Fibroblast of lung (primary cell): ENCODE measurements at regions not wholly inside any gene's neighbourhood (a gene's known extent, or its start where the extent isn't known, plus 50 kb on each side); places are given as distances from the start of the nearest gene placed in this dataset.

Source experiments
- DNase-seq, 2 donors: peaks; one replicate each; pipeline versions ENCODE4 v3.0.0 to v3.0.0-alpha.2; 2010; ENCODE audit warnings: low read depth in 2 of 2
- H2AFZ ChIP-seq: 2 replicates; pipeline ENCODE4 v1.5.1; 2012; ENCODE audit warnings: low read length, control low read depth, inconsistent platforms
- H3K27ac ChIP-seq: 2 replicates; pipeline ENCODE4 v1.5.1; 2011; ENCODE audit warnings: low read length, control low read depth; ENCODE audit not compliant: insufficient read depth
- H3K27me3 ChIP-seq: 2 replicates; pipeline ENCODE4 v1.5.1; 2011; ENCODE audit warnings: mild to moderate bottlenecking, low read length; ENCODE audit not compliant: control insufficient read depth, insufficient read depth
- H3K36me3 ChIP-seq: 2 replicates; pipeline ENCODE4 v1.5.1; 2011; ENCODE audit warnings: low read length; ENCODE audit not compliant: control insufficient read depth, insufficient read depth
- H3K4me1 ChIP-seq: 2 replicates; pipeline ENCODE4 v1.5.1; 2011; ENCODE audit warnings: low read length; ENCODE audit not compliant: control insufficient read depth, insufficient read depth; ENCODE audit errors: extremely low read depth
- H3K4me2 ChIP-seq: 2 replicates; pipeline ENCODE4 v1.5.1; 2011; ENCODE audit warnings: low read length, control low read depth; ENCODE audit not compliant: insufficient read depth; ENCODE audit errors: extremely low read depth
- H3K4me3 ChIP-seq, 4 experiments: fragments of 200-600 bp in 1 of 4; sonication (generic) in 1 of 4; replicated peaks in 1 of 4; 2 replicates each; pipeline ENCODE4 v1.5.1; 2011 to 2016; ENCODE audit warnings: low read length in 4 of 4, low read depth in 3 of 4, mild to moderate bottlenecking in 3 of 4, control low read depth in 2 of 4, inconsistent platforms in 1 of 4, mixed read lengths in 1 of 4; ENCODE audit not compliant: insufficient read depth in 1 of 4; ENCODE audit errors: control extremely low read depth in 1 of 4
- H3K79me2 ChIP-seq: 2 replicates; pipeline ENCODE4 v1.5.1; 2012; ENCODE audit warnings: mild to moderate bottlenecking, low read length, inconsistent platforms; ENCODE audit not compliant: control insufficient read depth, insufficient read depth
- H3K9ac ChIP-seq: 2 replicates; pipeline ENCODE4 v1.5.1; 2011; ENCODE audit warnings: mild to moderate bottlenecking, low read length, control low read depth; ENCODE audit not compliant: insufficient read depth
- H3K9me3 ChIP-seq: 2 replicates; pipeline ENCODE4 v1.5.1; 2012; ENCODE audit warnings: low read depth, low read length; ENCODE audit not compliant: control insufficient read depth, insufficient read depth
- H4K20me1 ChIP-seq: 2 replicates; pipeline ENCODE4 v1.5.1; 2011; ENCODE audit warnings: low read length; ENCODE audit not compliant: control insufficient read depth, insufficient read depth; ENCODE audit errors: extremely low read depth
- EZH2 ChIP-seq: IDR thresholded peaks from 2 replicates; pipeline ENCODE4 v1.5.1; 2012; ENCODE audit warnings: low read length, control low read depth, mild to moderate bottlenecking; ENCODE audit errors: missing control alignments
- TF ChIP-seq, protein P1 (sequence below), 2 donors: IDR thresholded peaks in 1 of 2; conservative IDR thresholded peaks in 1 of 2; 1 replicate in 1 of 2; 2 replicates in 1 of 2; pipeline ENCODE4 v1.5.1; 2011 to 2012; ENCODE audit warnings: low read length in 2 of 2, control low read depth in 1 of 2, inconsistent platforms in 1 of 2, low read depth in 1 of 2, mild to moderate bottlenecking in 1 of 2

DNA sequence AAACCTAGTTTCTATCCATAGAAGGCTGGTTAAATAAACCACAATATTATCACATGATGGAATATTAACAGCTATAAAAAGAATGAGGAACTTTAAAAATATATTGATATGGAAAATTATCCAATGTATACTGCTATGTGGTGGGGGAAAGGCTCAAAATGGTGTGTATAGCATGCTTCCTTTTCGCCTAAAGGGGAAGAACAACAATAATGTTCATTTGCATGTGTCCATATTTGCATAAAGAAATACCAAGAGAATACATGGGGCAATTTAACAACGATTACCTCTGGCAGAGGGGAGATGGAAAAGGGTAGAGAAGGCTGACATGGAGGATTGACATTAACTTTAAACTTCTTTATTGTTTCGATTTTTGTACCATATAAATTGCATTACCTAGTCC is 121.3 kb upstream of the PARP11 start:
- H3K4me2 ChIP-seq, result no peak overlapping the region
- no peaks in the 10 kb centered on the region for H3K4me1 ChIP-seq
- H3K4me3 ChIP-seq, result no peak overlapping the region
- H2AFZ ChIP-seq, result no peak overlapping the region
- H3K27me3 ChIP-seq, result peaks cover 2% of the 10 kb centered on the region
- H3K79me2 ChIP-seq, result no peaks in the 10 kb centered on the region
- H3K36me3 ChIP-seq, result no peaks in the 10 kb centered on the region
- no peak overlapping the region for H3K27ac ChIP-seq
- no peak for TF ChIP-seq EZH2
- TF ChIP-seq, protein P1, sequence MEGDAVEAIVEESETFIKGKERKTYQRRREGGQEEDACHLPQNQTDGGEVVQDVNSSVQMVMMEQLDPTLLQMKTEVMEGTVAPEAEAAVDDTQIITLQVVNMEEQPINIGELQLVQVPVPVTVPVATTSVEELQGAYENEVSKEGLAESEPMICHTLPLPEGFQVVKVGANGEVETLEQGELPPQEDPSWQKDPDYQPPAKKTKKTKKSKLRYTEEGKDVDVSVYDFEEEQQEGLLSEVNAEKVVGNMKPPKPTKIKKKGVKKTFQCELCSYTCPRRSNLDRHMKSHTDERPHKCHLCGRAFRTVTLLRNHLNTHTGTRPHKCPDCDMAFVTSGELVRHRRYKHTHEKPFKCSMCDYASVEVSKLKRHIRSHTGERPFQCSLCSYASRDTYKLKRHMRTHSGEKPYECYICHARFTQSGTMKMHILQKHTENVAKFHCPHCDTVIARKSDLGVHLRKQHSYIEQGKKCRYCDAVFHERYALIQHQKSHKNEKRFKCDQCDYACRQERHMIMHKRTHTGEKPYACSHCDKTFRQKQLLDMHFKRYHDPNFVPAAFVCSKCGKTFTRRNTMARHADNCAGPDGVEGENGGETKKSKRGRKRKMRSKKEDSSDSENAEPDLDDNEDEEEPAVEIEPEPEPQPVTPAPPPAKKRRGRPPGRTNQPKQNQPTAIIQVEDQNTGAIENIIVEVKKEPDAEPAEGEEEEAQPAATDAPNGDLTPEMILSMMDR (conservative IDR thresholded peaks at IDR 0.05 in 1 of 2, IDR thresholded peaks at IDR 0.05 in 1 of 2; ENCODE audit: low read depth in 1 of 2, low read length in 2 of 2), result no peak
- no peaks in the 10 kb centered on the region for H3K9me3 ChIP-seq
- H3K9ac ChIP-seq, result no peak overlapping the region
- DNase-seq, result no peak
- H4K20me1 ChIP-seq, result no peaks in the 10 kb centered on the region

DNA sequence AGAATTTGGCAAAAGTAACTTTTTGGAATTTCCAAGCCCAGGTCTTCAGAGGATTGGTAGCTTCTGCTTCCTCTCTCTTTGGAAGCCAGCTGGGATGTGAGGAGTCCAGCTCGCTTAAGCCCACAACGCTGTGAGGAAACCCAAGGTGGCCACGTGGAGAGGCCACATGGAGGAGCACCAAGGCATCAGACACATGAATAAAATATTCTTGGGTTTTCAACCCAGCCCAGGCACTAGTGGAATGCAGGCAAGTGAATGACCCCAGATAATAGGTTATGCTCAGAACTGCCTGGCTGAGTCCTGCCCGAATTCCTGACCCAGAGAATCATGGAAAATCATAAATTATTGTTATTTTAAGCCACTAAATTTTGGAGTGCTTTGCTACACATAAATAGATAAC is 119.7 kb upstream of the PARP11 start:
- H3K4me2 ChIP-seq, result no peak overlapping the region
- no peaks in the 10 kb centered on the region for H4K20me1 ChIP-seq
- no peak overlapping the region for H3K27ac ChIP-seq
- H3K27me3 ChIP-seq, result no peaks in the 10 kb centered on the region
- DNase-seq, result no peak
- no peak overlapping the region for H3K9ac ChIP-seq
- no peaks in the 10 kb centered on the region for H3K36me3 ChIP-seq
- H3K4me1 ChIP-seq, result no peaks in the 10 kb centered on the region
- H3K79me2 ChIP-seq, result no peaks in the 10 kb centered on the region
- no peak overlapping the region for H2AFZ ChIP-seq
- TF ChIP-seq, protein P1 (conservative IDR thresholded peaks at IDR 0.05 in 1 of 2, IDR thresholded peaks at IDR 0.05 in 1 of 2; ENCODE audit: low read depth in 1 of 2, low read length in 2 of 2), result no peak
- TF ChIP-seq EZH2, result no peak
- H3K4me3 ChIP-seq, result no peak overlapping the region
- H3K9me3 ChIP-seq, result no peaks in the 10 kb centered on the region

DNA sequence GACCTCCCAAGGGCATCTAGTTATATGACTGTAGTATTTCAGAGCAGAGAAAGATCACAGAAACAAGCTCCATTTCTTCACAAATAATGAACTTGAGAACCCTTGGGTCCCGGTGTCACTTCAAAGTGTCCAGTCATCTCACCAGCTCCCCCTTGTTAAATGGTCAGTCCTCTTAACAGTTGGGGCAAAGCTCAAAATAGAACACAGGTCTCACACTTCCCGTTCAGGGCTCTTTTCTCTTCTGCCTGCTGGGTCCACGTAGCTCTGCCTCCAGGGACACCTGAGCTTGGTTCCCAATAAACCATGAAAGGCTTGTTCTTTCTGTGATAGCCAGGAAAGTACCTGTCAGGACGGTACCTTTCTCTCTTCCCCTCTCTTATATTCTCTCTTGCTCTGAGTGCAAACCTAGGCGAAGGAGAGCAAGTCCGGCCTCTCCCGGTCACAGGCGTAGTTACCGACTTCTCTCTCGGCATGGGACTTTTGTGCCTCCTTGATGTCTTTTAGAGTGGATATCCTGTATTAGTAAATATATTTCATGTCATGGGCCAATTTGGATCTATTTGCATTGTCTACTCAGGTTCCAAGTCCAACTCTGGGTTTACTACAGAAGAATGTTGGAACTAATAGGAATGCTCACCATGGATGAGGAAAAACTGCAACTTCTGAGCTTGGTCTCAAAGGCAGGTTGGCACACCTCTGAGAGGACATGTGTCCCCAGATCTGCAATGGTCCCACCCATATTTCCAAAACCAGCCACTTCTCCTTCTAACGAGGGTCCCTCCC is 118.8 kb upstream of the PARP11 start:
- H4K20me1 ChIP-seq, result no peaks in the 10 kb centered on the region
- H3K9me3 ChIP-seq, result no peaks in the 10 kb centered on the region
- H3K36me3 ChIP-seq, result no peaks in the 10 kb centered on the region
- H3K4me2 ChIP-seq, result no peak overlapping the region
- no peaks in the 10 kb centered on the region for H3K27me3 ChIP-seq
- no peaks in the 10 kb centered on the region for H3K4me1 ChIP-seq
- no peak for DNase-seq
- H3K27ac ChIP-seq, result no peak overlapping the region
- H3K4me3 ChIP-seq, result no peak overlapping the region
- H3K79me2 ChIP-seq, result no peaks in the 10 kb centered on the region
- no peak for TF ChIP-seq EZH2
- TF ChIP-seq, protein P1 (conservative IDR thresholded peaks at IDR 0.05 in 1 of 2, IDR thresholded peaks at IDR 0.05 in 1 of 2; ENCODE audit: low read depth in 1 of 2, low read length in 2 of 2), result no peak
- no peak overlapping the region for H2AFZ ChIP-seq
- no peak overlapping the region for H3K9ac ChIP-seq
